ENCODE measurements at regions not wholly inside any gene's neighbourhood (a gene's known extent, or its start where the extent isn't known, plus 50 kb on each side); places are given as distances from the start of the nearest gene placed in this dataset.

DNA sequence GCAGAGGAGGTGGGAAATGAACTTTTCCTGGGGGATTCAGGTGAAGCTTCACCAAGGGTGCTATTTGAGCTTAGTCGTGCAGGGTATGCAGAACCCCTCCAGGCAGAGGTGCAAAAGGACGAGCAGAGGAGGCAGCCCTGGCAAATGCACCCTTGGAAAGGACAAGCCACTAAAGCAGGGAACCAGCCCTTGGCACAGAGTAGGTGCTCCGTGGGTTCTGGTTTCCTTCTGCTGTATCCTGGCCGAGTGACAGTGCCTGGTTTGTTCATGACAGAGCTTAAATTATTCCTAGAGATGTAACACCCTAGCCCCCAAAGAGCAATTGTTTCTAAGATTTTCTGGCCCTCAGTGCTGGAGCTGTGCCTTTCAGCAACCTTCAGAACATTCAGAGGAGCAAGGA is 73.4 kb upstream of the SYT6 start:
- Histone ChIP-seq H3K4me2 (ENCODE audit: low read length) (no peak overlapping the region), H3K4me1 (ENCODE audit: control insufficient read depth in 1 of 2, insufficient read depth in 2 of 2, low read length in 2 of 2) (no peaks in the 10 kb centered on the region), H2AFZ (ENCODE audit: low read depth, low read length, poor library complexity, severe bottlenecking) (no peak overlapping the region), H3K79me2 (ENCODE audit: insufficient read depth, low read length) (no peaks in the 10 kb centered on the region), H3K36me3 (ENCODE audit: control insufficient read depth in 1 of 2, insufficient read depth in 2 of 2, low read length in 2 of 2) (no peaks in the 10 kb centered on the region), H3K27ac (ENCODE audit: low read depth, low read length) (no peak overlapping the region), H3K27me3 (ENCODE audit: insufficient read depth, low read length) (no peaks in the 10 kb centered on the region), H3K9me2 (ENCODE audit: insufficient read depth) (no peaks in the 10 kb centered on the region), H3K9me3 (ENCODE audit: control insufficient read depth in 1 of 2, insufficient read depth in 1 of 2, low read depth in 1 of 2, low read length in 2 of 2) (no peaks in the 10 kb centered on the region), H4K20me1 (ENCODE audit: insufficient read depth) (no peaks in the 10 kb centered on the region), H3K4me3 (replicated peaks in 1 of 2; ENCODE audit: low read depth in 1 of 2, low read length in 2 of 2) (no peak overlapping the region), H3K9ac (ENCODE audit: low read length) (no peak overlapping the region)
- TF ChIP-seq FOSL1 (IDR thresholded peaks at IDR 0.05; ENCODE audit: low read depth): no peak
- no peak for TF ChIP-seq RAD21 (IDR thresholded peaks at IDR 0.05; ENCODE audit: low read depth)
- TF ChIP-seq, protein P1, sequence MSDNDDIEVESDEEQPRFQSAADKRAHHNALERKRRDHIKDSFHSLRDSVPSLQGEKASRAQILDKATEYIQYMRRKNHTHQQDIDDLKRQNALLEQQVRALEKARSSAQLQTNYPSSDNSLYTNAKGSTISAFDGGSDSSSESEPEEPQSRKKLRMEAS (IDR thresholded peaks at IDR 0.05): no peak
- TF ChIP-seq, protein P2, sequence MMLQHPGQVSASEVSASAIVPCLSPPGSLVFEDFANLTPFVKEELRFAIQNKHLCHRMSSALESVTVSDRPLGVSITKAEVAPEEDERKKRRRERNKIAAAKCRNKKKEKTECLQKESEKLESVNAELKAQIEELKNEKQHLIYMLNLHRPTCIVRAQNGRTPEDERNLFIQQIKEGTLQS (IDR thresholded peaks at IDR 0.05): no peak
- TF ChIP-seq POLR2A (IDR thresholded peaks at IDR 0.05; ENCODE audit: borderline replicate concordance, extremely low read depth, insufficient read depth, insufficient read length): no peak
- TF ChIP-seq, protein P3, sequence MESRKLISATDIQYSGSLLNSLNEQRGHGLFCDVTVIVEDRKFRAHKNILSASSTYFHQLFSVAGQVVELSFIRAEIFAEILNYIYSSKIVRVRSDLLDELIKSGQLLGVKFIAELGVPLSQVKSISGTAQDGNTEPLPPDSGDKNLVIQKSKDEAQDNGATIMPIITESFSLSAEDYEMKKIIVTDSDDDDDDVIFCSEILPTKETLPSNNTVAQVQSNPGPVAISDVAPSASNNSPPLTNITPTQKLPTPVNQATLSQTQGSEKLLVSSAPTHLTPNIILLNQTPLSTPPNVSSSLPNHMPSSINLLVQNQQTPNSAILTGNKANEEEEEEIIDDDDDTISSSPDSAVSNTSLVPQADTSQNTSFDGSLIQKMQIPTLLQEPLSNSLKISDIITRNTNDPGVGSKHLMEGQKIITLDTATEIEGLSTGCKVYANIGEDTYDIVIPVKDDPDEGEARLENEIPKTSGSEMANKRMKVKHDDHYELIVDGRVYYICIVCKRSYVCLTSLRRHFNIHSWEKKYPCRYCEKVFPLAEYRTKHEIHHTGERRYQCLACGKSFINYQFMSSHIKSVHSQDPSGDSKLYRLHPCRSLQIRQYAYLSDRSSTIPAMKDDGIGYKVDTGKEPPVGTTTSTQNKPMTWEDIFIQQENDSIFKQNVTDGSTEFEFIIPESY (IDR thresholded peaks at IDR 0.05; ENCODE audit: extremely low read depth, insufficient replicate concordance, low read length): no peak
- TF ChIP-seq, protein P4, sequence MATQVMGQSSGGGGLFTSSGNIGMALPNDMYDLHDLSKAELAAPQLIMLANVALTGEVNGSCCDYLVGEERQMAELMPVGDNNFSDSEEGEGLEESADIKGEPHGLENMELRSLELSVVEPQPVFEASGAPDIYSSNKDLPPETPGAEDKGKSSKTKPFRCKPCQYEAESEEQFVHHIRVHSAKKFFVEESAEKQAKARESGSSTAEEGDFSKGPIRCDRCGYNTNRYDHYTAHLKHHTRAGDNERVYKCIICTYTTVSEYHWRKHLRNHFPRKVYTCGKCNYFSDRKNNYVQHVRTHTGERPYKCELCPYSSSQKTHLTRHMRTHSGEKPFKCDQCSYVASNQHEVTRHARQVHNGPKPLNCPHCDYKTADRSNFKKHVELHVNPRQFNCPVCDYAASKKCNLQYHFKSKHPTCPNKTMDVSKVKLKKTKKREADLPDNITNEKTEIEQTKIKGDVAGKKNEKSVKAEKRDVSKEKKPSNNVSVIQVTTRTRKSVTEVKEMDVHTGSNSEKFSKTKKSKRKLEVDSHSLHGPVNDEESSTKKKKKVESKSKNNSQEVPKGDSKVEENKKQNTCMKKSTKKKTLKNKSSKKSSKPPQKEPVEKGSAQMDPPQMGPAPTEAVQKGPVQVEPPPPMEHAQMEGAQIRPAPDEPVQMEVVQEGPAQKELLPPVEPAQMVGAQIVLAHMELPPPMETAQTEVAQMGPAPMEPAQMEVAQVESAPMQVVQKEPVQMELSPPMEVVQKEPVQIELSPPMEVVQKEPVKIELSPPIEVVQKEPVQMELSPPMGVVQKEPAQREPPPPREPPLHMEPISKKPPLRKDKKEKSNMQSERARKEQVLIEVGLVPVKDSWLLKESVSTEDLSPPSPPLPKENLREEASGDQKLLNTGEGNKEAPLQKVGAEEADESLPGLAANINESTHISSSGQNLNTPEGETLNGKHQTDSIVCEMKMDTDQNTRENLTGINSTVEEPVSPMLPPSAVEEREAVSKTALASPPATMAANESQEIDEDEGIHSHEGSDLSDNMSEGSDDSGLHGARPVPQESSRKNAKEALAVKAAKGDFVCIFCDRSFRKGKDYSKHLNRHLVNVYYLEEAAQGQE (IDR thresholded peaks at IDR 0.05; ENCODE audit: low read depth): no peak
- TF ChIP-seq JUND (IDR thresholded peaks at IDR 0.05): no peak
- no peak for TF ChIP-seq SIN3A (IDR thresholded peaks at IDR 0.05; ENCODE audit: low read depth)
- no peak for TF ChIP-seq TCF7L2 (IDR thresholded peaks at IDR 0.05; ENCODE audit: borderline replicate concordance, extremely low read depth, insufficient read depth, insufficient read length)
- TF ChIP-seq, protein P5, sequence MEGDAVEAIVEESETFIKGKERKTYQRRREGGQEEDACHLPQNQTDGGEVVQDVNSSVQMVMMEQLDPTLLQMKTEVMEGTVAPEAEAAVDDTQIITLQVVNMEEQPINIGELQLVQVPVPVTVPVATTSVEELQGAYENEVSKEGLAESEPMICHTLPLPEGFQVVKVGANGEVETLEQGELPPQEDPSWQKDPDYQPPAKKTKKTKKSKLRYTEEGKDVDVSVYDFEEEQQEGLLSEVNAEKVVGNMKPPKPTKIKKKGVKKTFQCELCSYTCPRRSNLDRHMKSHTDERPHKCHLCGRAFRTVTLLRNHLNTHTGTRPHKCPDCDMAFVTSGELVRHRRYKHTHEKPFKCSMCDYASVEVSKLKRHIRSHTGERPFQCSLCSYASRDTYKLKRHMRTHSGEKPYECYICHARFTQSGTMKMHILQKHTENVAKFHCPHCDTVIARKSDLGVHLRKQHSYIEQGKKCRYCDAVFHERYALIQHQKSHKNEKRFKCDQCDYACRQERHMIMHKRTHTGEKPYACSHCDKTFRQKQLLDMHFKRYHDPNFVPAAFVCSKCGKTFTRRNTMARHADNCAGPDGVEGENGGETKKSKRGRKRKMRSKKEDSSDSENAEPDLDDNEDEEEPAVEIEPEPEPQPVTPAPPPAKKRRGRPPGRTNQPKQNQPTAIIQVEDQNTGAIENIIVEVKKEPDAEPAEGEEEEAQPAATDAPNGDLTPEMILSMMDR (IDR thresholded peaks at IDR 0.05 in 2 of 3, conservative IDR thresholded peaks at IDR 0.05 in 1 of 3; ENCODE audit: borderline replicate concordance in 1 of 3, insufficient read depth in 1 of 3, low read depth in 2 of 3, low read length in 2 of 3): no peak
- no peak for TF ChIP-seq EZH2 (IDR thresholded peaks at IDR 0.05)
- TF ChIP-seq CEBPB (IDR thresholded peaks at IDR 0.05; ENCODE audit: low read depth): no peak
- no peak for TF ChIP-seq POLR2AphosphoS5 (IDR thresholded peaks at IDR 0.05; ENCODE audit: low read depth, low read length)
- POLR2A ChIA-PET: no interaction called here
- no peak for DNase-seq (ENCODE audit: low read depth, low spot score)
- no TSS peak for BruUV-seq (replicated peaks)
- intact Hi-C loops (cut with micrococcal nuclease): loop anchor here (10.0 kb wide), 1 partner anchor 62 kb away; no protein-coding TSS in a partner anchor
- no peak for ATAC-seq
- CTCF ChIA-PET: no interaction called here
- RAD21 ChIA-PET (ENCODE audit: low non-redundant PET in 1 of 2, low total read pairs in 2 of 2, uncharacterized antibody in 2 of 2, unreplicated experiment in 2 of 2): no interaction called here
